WTC11 (cell line): ENCODE measurements at regions not wholly inside any gene's neighbourhood (a gene's known extent, or its start where the extent isn't known, plus 50 kb on each side); places are given as distances from the start of the nearest gene placed in this dataset.

Experiments used
- AFF4 ChIP-seq: sonication (generic); formaldehyde crosslinking; IDR thresholded peaks from 2 replicates; pipeline ENCODE4 v1.8.1; 2023; ENCODE audit warnings: mild to moderate bottlenecking, missing genetic modification reagents, borderline replicate concordance
- AR ChIP-seq: fragments of 250-450 bp; sonication (Bioruptor Pico); IDR thresholded peaks from 2 replicates; pipeline ENCODE4 v1.9.0; 2021; ENCODE audit warnings: mild to moderate bottlenecking
- CREM ChIP-seq: sonication (generic); formaldehyde crosslinking; IDR thresholded peaks from 2 replicates; pipeline ENCODE4 v1.8.1; 2022; ENCODE audit warnings: mild to moderate bottlenecking, missing genetic modification reagents, moderate library complexity
- CTCF ChIP-seq: fragments of 200-600 bp; IDR thresholded peaks from 2 replicates; pipeline ENCODE4 v1.8.0; 2022; ENCODE audit warnings: antibody characterized with exemption
- E2F4 ChIP-seq: sonication (generic); formaldehyde crosslinking; IDR thresholded peaks from 2 replicates; pipeline ENCODE4 v1.8.1; 2022; ENCODE audit warnings: low read depth, mild to moderate bottlenecking, moderate library complexity, missing genetic modification reagents, borderline replicate concordance
- FOXP4 ChIP-seq: sonication (generic); formaldehyde crosslinking; IDR thresholded peaks from 2 replicates; pipeline ENCODE4 v1.8.0; 2022; ENCODE audit warnings: mild to moderate bottlenecking, missing genetic modification reagents
- MAX ChIP-seq: sonication (generic); formaldehyde crosslinking; IDR thresholded peaks from 2 replicates; pipeline ENCODE4 v1.8.0; 2022; ENCODE audit warnings: mild to moderate bottlenecking, missing genetic modification reagents
- RELA ChIP-seq: sonication (generic); formaldehyde crosslinking; IDR thresholded peaks from 2 replicates; pipeline ENCODE4 v1.8.1; 2022; ENCODE audit warnings: missing genetic modification reagents, mild to moderate bottlenecking, borderline replicate concordance
- TEAD1 ChIP-seq: sonication (generic); formaldehyde crosslinking; IDR thresholded peaks from 2 replicates; pipeline ENCODE4 v1.8.0; 2022; ENCODE audit warnings: mild to moderate bottlenecking, missing genetic modification reagents
- USF1 ChIP-seq: sonication (generic); formaldehyde crosslinking; IDR thresholded peaks from 2 replicates; pipeline ENCODE4 v1.8.0; 2022; ENCODE audit warnings: mild to moderate bottlenecking, missing genetic modification reagents
- USF2 ChIP-seq: sonication (generic); formaldehyde crosslinking; IDR thresholded peaks from 2 replicates; pipeline ENCODE4 v1.8.1; 2023; ENCODE audit warnings: mild to moderate bottlenecking, missing genetic modification reagents, moderate library complexity
- ZBTB21 ChIP-seq: sonication (generic); formaldehyde crosslinking; IDR thresholded peaks from 2 replicates; pipeline ENCODE4 v1.8.1; 2023; ENCODE audit warnings: mild to moderate bottlenecking, missing genetic modification reagents, borderline replicate concordance
- ZBTB43 ChIP-seq: sonication (generic); formaldehyde crosslinking; IDR thresholded peaks from 2 replicates; pipeline ENCODE4 v1.8.1; 2023; ENCODE audit warnings: mild to moderate bottlenecking, missing genetic modification reagents
- ZNF423 ChIP-seq: fragments of 250-450 bp; sonication (Bioruptor Pico); IDR thresholded peaks from 2 replicates; pipeline ENCODE4 v2.1.2; 2022; ENCODE audit warnings: mild to moderate bottlenecking, moderate library complexity

- TF ChIP-seq RELA (CRISPR knock-in tag) (no peak), TEAD1 (CRISPR knock-in tag) (no peak), ZBTB21 (CRISPR knock-in tag) (no peak), USF1 (CRISPR knock-in tag) (no peak), USF2 (no peak), CTCF (no peak), ZBTB43 (CRISPR knock-in tag) (no peak), E2F4 (CRISPR knock-in tag) (no peak), FOXP4 (CRISPR knock-in tag) (no peak), ZNF423 (CRISPR knock-in tag) (no peak), AFF4 (CRISPR knock-in tag) (no peak), AR (CRISPR knock-in tag) (no peak), CREM (CRISPR knock-in tag) (no peak), MAX (CRISPR knock-in tag) (no peak)
Measured at GRCh38 chr5:175591293-175591692, 66.6 kb upstream of the HRH2 start.
